ENCODE measurements at regions not wholly inside any gene's neighbourhood (a gene's known extent, or its start where the extent isn't known, plus 50 kb on each side); places are given as distances from the start of the nearest gene placed in this dataset.

DNA sequence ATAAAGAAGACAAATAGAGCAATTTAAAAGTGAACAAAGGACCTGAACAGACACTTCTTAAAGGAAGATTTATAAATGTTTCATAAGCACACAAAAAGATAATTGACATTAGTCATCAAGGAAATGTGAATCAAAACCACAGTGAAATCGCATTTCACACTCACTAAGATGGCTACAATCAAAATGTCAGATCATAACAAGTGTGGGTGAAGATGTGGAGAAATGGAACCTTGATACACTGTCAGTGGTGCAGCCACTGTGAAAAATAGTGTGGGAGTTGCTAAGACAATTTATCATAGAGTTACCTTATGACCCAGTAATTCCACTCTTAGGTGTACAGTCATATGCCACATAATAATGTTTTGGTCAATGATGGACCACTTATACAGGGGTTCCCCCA is 54.5 kb upstream of the HTR4 start:
- no peak for DNase-seq (ENCODE audit: low spot score)
- intact Hi-C loops (cut with DNase I): no loop called here

DNA sequence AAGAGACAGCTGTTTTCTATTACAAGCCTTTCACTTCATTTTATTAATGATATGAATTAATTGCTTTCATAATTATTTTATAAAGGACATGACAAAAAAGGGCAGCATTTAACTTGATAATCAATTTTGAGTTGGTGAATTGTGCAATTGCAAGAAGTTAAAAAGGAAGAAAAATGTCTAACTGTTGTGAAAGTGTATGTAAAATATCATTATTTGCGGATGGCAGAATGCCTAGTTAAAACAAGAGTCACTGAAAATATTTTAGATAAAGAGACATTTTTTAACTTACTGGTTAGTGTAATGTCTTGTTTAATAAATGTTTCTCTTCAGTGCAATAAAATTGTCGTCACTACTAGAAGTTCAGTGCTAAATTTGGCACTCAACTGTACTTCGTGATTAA is 57.6 kb upstream of the HTR4 start:
- intact Hi-C loops (cut with DNase I): no loop called here
- no peak for DNase-seq (ENCODE audit: low spot score)

DNA sequence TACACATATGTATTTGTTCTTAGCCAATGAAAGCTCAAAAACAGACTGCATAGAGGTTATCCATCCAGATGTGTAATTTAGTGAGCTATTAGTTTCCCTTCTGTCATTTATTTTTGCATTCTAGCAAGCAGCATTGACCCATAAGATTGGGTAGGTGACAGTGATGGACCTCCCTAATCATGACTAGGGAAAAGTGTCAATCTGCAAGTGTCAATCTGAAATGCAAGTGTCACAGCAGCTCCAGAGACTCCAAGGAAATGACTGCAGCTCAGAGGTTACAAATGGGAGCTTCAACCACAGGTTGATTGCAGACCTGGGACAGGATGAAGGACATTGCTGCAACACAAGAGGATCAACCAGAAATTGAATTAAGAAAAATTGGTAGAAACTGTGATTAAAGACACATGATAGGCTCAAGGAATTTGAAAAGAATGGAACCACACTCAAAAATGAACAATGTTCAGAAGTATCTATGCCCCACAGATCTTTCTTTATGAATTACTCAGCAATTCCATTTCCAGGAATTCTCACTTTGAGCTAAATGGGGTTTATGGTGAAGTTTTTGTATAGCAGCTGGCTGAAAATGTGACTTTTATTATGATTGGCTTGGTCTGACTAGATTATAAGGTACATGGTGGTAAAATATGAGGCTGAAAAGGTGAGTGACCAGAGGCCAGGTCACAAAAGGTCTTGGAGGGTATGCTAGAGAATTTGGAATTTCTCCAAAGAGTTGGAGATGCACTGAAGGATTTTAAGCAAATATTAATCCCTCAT is 59.6 kb upstream of the HTR4 start:
- intact Hi-C loops (cut with DNase I): no loop called here
- DNase-seq (ENCODE audit: low spot score): no peak

DNA sequence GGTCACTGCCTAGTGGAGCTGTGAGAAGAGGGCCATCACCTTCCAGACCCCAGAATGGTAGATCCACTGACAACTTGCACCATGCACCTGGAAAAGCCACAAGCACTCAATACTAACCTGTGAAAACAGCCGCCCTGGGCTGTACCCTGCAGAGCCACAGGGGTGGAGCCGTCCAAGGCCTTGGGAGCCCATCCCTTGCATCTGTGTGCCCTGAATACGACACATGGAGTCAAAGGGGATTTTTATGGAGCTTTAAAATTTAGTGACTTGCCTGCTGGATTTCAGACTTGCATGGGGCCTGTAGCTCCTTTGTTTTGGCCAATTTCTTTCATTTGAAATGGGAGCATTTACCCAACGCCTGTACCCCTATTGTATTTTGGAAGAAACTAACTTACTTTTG is 62.4 kb upstream of the HTR4 start:
- intact Hi-C loops (cut with DNase I): no loop called here
- no peak for DNase-seq (ENCODE audit: low spot score)

DNA sequence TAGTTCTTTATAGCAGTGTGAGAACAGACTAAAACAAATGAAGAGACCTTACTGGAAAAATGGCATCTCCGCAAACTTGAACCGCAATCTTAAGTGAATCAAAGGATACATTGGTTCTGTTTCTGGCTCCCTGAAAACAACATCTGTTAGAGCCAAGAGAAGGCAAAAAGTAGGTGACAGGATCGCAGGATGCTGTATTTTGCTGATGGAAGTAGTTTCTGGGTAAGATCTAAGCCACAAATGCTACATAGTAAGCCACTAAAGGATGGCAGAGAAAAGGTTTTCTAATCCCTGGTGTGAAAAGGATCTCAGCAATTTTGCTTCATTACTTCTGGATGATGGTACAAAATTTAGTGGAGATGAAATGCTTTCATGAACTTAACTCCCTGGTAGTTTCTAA is 63.3 kb upstream of the HTR4 start:
- no peak for DNase-seq (ENCODE audit: low spot score)
- intact Hi-C loops (cut with DNase I): no loop called here

DNA sequence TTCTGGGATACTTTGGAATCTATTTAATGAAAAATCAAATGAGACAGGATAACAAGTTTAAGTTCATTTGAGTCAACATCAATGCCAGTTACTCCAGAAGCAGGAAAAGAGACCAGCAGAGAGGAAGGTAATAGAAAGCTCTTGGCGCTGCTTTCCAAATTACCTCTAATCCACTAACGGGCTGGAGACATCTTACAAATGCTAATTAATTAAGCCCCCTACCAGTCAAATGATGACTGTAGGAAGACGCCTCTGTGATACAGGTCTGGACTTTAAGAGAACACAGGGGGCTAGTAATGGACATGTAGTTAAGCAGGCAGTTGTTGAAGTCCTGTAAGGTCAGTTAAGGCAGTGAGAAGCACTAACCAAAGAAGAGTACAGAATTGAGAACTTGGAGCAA is 65.3 kb upstream of the HTR4 start:
- no peak for DNase-seq (ENCODE audit: low spot score)
- intact Hi-C loops (cut with DNase I): no loop called here

DNA sequence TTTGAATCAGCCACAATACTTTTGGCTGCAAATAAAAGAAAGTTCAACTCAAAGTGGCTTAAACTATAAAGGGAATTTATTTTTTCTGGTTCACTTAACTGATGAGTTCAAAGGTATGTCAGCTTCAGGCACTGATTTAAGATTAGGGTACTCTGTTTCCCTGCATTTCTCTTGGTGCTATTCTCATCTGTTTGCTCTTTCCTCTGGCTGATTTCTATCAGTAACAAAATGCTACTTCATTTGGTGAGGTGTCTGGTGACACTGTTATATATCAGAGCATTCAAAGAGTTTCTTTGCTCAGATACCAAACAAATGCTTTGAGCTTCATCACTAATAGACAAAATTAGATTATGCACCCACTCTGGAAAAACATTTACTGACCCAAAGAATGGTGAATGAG is 65.9 kb upstream of the HTR4 start:
- intact Hi-C loops (cut with DNase I): no loop called here
- no peak for DNase-seq (ENCODE audit: low spot score)

DNA sequence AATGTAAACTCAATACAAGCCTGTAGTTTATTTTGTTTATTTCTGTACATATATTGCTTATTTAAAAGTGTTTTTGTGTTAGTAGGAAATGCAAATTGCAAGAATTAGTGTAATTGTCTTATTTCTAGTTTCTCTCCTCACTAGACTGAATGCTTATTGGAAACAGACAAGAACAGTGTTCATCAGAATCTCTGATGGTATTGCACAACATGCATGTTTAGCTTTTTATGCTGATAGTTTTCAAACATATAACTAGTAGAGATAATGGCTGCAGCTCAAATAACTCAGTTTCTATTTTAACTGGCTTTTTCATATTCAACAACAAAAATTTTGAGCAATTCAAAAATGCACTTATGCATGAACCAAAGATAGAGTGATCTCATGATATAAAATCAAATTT is 68.8 kb upstream of the HTR4 start:
- intact Hi-C loops (cut with DNase I): no loop called here
- DNase-seq (ENCODE audit: low spot score): no peak

DNA sequence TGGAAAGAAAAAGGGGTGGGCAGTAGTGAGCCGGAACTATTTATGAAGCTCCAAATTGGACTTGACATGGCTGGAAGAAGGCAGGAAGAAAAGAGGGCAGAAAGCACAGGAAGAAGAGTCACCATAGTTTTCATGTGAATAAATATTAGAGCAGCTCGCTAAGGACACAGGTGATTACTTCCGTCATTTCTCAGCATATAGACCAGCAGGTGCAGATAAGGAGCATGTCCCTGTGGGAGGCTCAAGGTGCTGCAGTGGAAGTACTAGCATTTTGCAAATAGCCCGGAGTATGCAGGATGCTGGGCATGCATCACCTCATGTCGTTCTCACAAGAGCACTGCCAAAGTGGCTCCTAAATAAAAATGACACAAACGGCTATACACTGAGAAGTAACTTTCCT is 71.3 kb upstream of the HTR4 start:
- intact Hi-C loops (cut with DNase I): no loop called here
- no peak for DNase-seq (ENCODE audit: low spot score)

DNA sequence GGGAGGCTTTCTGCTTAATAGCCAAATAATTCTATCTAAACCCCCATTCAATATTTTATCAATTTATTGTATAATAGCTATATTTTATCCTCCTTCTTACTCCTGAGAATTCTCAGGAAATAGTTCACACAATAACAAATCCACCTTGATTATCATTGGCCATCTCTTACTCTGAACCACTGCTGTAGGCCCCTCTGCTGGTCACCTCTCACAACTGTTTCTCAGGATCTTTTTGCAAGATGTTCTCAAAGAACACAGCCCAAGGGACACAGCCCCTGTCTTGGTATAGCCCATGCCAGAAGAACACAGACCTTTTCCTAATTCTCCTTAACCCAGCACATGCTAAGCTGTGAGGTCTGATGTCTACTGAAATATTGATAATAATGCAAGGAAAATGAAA is 74.9 kb upstream of the HTR4 start:
- intact Hi-C loops (cut with DNase I): no loop called here

DNA sequence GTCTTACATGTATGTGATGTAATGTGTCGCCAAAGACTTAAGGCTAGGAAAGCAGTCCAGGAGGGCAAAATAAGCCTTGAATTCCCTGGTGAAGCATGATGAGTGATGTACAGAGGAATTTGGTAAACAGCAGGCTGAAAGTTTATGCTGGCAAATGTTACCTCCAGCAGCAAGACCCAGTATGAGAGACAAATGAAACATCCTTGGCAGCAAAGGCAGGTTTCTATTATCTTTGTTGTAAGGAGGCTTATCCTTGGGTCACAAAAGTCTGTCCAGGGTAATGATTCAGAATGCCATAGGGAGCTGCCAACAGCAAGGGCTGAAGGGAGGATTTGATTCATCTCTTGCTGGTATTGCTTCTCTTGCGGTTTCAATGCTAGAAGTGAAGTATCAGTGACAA is 75.9 kb upstream of the HTR4 start:
- DNase-seq (ENCODE audit: low spot score): no peak
- intact Hi-C loops (cut with DNase I): loop anchor here (2.0 to 10.0 kb wide), 5 partner anchors 285 to 549 kb away; no protein-coding TSS in a partner anchor

More for the DNA sequence above, 74.9 kb upstream of the HTR4 start:
- no peak for DNase-seq (ENCODE audit: low spot score)

DNA sequence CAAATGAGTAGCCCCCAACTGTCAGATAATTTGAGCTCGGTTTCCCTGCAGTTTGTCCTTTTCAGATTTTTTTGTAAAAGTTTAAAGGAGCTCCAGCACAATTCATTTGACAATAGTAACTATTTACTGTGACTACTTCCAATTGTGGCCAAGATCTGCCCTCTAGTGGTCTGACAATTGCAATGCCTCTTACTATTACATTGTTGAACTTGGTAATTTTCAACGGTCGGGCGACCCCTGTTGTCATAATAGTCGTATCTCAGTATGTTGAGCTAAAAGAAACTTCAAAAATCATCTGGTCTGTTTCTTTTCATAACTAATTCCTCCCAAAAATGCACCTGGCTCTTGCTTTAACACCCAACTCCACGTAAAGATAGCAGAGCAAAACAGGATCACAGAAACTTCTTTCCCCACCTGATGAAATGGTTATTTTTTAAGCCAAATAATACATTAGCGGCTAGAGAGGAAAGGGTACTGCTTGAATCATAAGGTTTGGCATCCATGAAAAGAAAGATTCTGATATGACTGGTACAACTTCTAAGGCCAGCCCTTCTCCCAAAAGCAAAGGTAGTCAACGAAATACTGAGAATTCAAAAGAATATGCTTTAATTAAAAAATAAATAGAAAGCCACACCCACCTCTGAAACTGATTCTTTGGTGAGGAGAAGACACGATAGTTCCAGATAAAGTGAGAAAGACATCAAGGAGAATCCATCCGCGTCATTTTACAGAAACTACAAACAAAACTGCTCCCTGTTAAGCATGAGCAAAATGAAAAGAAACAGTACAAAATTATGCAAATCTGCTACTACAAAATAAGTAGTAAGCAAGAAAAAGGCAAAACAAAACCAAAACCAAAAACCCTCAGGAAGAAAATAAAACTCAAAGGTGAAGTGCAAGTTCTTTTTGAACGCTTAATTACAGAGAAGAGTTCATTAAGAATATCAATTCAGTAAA is 76.9 kb upstream of the HTR4 start:
- intact Hi-C loops (cut with DNase I): loop anchor here (2.0 to 10.0 kb wide), 5 partner anchors 286 to 550 kb away; no protein-coding TSS in a partner anchor
- DNase-seq (ENCODE audit: low spot score): no peak

DNA sequence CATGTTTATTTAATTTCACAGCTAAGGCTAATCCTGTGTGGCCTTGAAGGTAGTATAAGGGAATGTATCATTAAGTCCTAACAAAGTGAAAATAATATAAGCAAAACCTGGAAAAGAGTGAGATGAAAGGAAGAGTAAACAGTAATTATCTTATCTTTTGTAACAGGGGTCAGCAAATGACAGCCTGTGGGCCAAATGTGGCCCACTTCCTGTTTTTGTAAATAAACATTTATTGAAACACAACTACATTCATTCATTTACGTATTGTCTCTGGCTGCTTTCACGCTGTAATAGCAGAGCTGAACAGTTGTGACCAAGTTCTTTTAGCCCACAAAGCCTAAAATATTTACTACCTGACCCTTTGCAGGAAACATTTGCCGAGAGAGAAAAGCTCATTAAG is 78.4 kb upstream of the HTR4 start:
- intact Hi-C loops (cut with DNase I): loop anchor here (2.0 to 10.0 kb wide), 5 partner anchors 266 to 502 kb away; no protein-coding TSS in a partner anchor
- no peak for DNase-seq (ENCODE audit: low spot score)

DNA sequence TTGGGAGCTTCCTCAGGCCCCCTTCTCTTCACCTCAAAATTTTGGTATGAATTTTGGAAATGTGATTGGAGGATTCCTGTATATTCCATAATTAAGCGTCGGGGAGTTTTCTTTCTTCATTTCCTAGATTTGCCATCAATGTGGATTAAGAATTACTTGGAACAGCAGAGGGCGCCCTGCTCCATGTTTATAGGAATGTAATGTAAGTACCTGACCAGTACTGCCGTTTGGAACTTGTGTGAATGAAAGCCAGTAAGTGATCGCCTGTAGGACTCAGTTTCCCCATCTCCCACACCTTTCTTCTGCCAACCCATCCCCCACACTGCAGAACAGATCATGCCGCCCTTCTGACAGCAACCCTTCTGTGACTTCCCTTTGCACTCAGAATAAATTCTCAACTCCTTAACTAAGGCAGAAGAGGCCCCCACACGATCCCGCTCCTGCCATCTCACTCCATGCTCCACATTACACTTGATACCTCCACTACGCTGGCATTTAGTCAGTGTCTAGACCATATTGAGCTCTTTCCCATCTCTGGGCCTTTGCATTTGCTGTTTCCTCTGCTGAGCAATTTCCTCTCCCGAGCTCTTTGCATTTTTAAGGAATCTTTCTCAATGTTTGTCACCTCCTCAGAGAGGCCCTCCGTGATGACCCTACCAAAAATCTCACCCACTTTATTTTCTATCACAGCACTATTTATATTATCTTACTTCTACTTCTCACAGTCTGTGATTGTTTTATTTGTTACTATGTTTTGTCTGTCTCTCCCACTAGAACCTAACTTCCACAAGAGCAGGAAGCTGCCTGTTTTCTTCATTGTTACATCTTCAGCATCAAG is 79.5 kb upstream of the HTR4 start:
- DNase-seq (ENCODE audit: low spot score): peak; percentile 82
- intact Hi-C loops (cut with DNase I): loop anchor here (2.0 to 10.0 kb wide), 5 partner anchors 265 to 501 kb away; no protein-coding TSS in a partner anchor

DNA sequence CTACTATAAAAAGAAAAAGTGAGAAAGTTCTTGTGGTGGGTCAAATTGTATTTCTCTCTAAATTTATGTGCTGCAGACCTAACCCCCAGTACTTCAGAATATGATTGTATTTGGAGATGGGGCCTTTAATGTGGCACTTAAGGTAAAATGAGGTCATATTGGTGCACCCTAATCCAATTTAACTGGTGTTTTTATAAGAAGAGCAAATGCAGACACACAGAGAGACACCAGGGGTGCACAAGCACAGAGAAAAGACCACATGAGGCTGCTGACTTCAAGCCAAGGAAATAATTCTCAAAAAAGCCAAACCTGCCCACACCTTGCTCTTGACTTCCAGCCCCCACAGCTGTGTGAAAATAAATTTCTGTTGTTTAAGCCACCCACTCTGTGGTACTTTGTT is 80.2 kb upstream of the HTR4 start:
- no peak for DNase-seq (ENCODE audit: low spot score)
- intact Hi-C loops (cut with DNase I): loop anchor here (5.0 to 10.0 kb wide), 3 partner anchors 383 to 500 kb away; no protein-coding TSS in a partner anchor

DNA sequence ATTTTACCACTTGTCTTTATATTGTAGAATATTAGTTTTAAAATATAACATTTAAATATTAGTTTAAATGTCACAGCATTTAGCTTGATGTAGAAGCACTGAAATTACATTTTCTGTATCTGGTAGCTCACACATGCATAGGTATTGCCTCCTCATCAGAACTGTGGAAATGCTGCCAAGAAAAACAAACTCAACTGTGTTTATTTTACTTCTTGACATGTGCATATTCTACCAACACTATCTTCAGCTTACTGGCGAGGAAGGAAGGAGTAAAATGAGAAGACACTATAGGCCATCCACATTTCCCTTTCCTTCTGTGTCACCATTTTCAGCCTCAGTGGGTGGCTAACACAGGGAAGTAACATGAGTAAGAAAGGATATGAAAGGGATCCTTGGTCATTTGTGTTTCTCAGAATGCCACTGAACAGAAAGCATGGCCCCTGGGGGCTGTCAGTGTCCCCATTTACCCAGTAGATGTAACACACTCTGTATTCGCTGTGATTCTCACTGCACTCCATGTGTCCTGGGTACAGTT is 81.0 kb upstream of the HTR4 start:
- intact Hi-C loops (cut with DNase I): loop anchor here (10.0 kb wide), 1 partner anchor 499 kb away; no protein-coding TSS in a partner anchor

DNA sequence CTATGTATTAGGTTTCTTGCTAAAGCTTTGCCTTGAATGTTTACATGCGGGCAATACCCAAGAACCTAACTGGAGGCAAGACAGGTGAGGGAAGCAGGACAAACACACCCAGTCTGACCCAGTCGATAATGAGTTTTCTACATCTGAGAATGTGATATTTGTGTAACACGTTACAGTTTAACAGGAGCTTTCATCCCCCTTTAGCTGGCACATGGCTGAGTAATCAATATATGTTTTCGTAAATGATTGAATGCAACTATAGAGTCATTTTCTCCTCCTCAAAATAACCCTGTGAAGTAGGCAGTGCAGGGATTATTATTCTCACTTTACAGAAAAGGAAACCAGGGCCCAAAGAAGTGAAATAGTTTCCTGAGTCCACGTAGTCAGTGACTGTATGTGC is 84.7 kb upstream of the HTR4 start:
- intact Hi-C loops (cut with DNase I): loop anchor here (10.0 kb wide), 1 partner anchor 496 kb away; no protein-coding TSS in a partner anchor
- DNase-seq (ENCODE audit: low spot score): no peak

More for the DNA sequence above, 81.0 kb upstream of the HTR4 start:
- DNase-seq (ENCODE audit: low spot score): no peak

DNA sequence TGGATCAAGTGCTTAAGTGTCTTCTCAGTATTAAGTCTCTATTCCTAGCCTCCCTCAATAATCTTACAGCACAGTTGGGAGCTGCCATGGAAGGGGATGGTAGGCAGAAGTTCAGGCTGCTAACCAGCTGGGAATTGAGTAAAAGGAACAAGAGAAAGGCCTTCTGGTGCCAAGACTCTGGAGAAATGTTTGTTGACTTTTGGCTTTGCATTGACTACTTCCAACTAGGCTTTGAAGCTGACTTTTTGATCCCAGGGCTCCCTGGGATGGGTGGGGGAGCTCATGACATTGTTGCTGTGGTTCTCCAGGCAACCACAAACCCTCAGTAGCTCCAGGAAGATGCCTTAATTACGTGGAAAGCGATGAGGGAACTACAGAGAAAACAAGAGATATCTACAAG is 85.2 kb upstream of the HTR4 start:
- intact Hi-C loops (cut with DNase I): loop anchor here (10.0 kb wide), 1 partner anchor 495 kb away; no protein-coding TSS in a partner anchor
- no peak for DNase-seq (ENCODE audit: low spot score)

All from cardiac septum (tissue), 1 donor.